ENCODE measurements at regions not wholly inside any gene's neighbourhood (a gene's known extent, or its start where the extent isn't known, plus 50 kb on each side); places are given as distances from the start of the nearest gene placed in this dataset.
A peak's percentile ranks its signal among the peaks of the same experiment; 100 is the strongest.

GRCh38 chr2:145503511-145503910 lies 983.6 kb upstream of the ZEB2 start:
- no peak for DNase-seq

GRCh38 chr2:145501920-145502319 lies 982.0 kb upstream of the ZEB2 start:
- DNase-seq, result no peak

GRCh38 chr2:145495590-145495989 lies 975.7 kb upstream of the ZEB2 start:
- no peak for DNase-seq

DNA sequence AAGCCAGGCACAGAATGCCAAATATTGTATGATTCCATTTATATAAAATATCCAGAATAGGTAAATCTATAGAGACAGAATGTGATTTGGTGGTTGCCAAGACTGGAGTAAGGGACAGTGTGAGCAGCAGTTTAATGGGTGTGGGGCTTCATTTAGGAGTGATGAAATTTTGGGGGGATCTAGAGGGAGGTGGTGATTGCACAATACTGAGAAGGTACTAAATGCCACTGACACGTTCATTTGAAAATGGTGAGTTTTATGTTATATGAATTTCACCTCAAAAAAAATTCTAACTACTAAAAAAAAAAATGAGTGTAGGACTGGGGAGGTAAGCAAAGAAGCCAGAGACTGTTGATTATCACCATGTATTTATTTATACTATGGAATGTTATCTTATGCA lies 974.5 kb upstream of the ZEB2 start:
- no peak for DNase-seq

DNA sequence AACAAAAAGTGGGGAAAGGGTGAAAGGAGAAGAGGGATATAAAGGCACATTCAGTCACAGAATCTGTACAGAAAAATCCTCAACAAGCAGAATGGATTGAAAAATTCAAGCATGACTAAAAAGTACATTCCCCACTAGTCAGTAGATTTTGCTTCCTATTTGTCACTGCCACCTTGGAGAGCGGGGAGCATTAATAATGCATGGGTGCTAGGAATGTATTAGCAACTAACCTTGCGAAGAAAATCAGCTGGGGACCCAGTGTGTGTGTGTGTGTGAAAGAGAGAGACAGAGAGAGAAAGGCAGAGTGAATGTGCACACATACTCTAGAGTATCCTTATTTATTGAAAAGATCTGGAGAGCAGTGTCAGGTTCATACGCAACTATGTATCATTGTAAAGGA lies 968.7 kb upstream of the ZEB2 start:
- DNase-seq, result no peak

- DNase-seq, result no peak
Observed at GRCh38 chr2:145484448-145485097, 964.7 kb upstream of the ZEB2 start.

DNA sequence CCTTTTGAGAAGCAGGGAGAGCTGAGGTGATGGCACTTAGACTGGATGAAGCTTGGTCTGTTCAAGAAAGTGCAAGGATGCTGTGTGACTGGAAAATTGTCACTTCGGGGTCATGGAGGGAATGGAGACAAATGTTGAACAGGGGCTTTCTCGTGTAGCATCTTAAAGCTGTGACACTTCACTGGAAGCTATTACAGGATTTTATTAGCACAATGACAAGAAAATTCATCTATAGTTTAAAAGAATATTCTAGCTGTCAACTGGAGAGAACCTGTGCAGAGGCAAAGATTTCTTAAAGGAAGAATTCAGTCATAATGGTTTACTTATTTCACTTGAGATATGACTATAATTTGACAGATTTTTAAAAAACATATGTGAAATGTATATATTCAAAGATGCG lies 963.9 kb upstream of the ZEB2 start:
- DNase-seq, result no peak

DNA sequence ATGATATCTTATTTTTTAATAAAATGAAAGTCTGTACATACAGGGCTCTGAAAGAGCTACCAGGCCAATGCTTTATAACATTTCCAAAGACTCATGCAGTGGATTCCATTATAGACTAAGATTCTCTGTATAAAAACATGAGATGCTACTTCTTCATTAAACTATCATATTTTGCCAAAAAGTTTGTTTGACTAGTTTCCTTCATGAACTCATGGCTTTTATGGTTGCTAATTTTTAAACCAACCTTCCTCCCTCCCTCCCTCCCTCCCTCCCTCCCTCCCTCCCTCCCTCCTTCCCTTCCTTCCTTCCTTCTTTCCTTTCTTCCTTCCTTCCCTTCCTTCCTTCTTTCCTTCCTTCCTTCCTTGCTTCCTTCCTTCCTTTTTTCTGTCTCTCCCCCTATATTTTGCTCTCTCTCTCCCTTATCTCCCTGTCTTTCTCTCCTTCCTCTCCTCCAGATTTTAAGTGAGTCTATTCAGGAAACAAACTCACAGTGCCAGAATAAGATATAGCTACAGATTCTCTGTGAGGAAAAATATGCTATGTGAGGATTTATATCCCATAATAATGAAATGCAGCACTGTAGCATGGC lies 961.5 kb upstream of the ZEB2 start:
- DNase-seq, result no peak

- DNase-seq, result no peak
Observed at GRCh38 chr2:145464866-145465265, 944.9 kb upstream of the ZEB2 start.

DNA sequence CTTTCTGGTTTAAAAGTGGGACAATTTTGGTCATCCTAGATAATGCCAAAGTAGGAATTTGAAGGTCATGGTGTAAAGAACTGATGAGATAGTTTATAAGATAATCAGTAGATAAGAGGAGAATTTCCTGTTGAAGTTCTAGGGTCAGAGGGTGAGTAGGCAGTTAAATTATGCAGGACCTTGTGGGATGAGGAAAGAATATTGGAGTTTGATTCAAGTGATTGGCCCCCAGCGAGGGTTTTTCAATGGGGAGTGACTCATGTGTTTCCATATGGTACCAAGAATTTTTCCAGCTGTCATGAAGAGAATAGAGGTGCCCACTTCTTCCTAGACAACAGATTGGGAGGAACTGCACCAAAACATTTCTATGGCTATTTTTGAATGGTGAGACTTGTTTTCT lies 940.2 kb upstream of the ZEB2 start:
- no peak for DNase-seq

DNA sequence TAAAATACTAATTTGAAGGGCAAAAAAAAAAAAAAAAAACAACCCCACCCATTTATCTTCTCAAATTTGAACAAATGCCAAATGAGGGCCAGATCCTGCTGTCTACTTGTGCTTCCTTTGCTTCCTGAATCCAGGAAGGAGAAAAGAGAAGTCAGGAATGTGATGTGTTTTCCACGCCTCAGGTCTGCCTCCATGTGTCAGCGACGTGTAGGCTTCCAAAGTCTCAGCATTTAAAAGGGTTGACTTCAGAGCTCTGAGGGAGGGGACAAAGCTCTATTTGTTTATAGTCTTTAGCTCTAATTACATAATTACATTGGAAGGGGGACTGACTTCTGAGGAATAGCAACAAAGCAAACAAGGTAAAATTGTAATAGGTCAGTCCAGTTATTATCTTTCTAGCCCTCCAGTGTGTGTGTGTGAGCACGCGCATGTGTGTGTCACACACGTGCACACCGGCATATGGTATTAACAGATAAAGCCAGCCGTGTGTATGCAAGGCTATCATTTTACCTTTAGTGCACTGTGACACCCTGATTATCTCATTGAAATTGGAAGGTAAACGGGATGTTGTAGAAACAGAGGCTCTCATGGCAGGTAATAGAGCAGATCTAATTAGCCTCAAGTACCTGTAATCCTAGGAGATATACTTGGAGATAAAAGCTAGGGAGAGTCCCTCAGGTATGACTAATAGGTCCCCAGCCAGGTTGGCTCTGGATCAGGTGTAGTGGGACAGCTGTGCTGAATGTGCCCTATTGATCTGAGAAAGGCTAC lies 911.4 kb upstream of the ZEB2 start:
- peak; percentile 98 for DNase-seq

DNA sequence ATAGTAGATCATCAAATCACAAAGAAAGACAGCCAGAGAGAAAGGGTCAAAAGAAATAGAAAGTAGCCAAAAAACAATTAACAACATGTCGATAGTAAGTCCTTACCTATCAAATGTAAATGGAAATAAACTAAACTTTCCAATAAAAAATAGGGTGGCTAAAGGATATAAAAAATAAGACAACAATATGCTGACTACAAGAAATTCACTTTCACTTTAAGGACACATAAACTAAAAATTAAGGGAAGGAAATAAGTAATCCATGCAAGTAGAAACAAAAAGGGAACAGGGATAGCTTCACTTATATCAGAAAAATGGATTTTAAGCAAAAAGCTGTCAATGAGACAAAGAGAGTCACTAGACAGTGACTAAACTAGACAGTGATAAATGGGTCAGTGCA lies 903.9 kb upstream of the ZEB2 start:
- DNase-seq, result no peak

DNA sequence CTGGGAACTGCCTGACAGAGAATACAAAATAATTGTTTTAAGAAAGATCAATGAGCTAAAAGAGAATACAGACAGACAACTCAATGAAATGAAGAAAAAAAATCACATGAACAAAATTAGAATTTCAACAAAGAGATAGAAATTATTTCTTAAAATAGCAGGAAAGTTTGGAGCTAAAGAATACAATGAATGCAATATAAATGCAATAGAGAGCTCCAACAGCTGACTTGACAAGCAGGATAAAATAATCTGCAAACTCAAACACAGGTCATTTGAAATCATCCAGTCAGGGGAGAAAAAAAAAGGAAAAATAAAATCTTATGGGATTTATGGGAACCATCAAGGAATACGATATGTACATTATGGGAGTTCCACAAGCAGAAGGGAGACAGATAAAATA lies 902.7 kb upstream of the ZEB2 start:
- no peak for DNase-seq

GRCh38 chr2:145421841-145422240 lies 901.9 kb upstream of the ZEB2 start:
- no peak for DNase-seq

GRCh38 chr2:145416640-145417039 lies 896.7 kb upstream of the ZEB2 start:
- no peak for DNase-seq

DNA sequence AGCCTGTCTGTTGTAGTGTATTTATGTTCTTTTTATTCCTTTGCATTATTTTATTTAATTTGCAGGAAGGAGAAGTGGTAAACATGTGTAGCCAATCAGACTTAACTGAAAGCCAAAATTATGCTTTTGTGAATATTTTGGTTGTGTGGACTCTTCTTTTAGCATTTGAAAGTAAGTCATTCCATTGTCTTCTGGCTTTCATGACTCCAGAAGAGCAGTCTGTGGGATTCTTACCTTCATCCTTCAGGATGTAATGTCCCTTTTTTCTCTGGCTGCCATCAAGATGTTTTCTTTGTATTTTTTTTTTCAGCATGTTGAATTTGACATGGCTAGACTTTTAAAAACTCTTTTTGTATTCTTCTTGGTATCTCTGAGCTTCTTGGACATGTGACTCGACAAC lies 895.2 kb upstream of the ZEB2 start:
- no peak for DNase-seq

DNA sequence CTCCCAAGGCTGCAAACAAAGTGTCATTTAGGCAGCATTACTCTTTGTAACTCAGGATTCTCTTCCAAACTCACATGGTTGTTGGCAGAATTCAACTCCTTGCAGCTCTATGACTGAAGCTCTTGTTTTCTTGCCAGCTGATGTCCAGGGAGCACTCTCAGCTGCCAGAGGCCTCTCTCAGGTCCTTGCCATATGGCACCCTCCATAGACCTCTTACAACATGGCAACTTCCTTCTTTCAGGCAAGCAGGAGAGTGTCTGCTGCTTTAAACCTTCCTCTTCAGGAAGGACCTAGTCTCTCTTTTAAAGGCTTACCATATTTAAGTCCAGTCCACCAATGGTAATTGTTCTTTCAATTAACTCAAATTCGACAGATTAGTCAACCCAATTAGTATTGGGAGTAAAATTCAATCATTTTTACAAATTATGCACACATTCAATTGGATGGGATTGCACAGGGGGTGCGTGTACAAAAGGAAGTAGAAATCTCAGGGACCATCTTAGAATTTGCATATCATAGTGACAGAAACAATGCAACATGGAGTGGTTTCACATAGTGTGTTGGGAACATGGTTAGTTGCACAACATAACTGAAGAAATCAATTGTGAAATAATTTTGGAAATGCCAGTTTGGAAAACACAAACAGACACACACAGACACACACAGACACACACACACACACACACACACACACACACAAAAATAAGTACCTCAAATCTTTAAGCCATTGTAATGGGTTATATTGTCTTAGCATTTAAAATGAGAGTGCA lies 893.5 kb upstream of the ZEB2 start:
- DNase-seq, result no peak

DNA sequence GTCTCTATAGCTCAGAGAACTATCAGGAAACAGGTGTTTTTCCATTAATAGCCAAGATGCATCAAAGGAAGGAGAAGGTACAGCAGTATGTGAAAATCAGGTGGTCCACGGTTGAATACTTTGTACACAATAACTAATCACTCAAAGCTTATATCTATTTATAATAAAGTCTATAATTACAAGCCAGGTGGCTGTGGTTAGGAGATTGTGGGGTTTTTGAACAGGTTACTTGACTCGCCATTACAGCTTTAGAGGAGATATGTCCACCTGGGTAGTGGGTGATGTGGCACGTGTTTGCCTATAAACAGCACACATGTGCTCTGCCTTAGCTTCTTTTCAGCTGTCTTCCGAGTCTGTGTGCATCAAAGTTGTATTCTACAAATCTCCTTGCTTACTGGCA lies 892.2 kb upstream of the ZEB2 start:
- no peak for DNase-seq

GRCh38 chr2:145411493-145411892 lies 891.6 kb upstream of the ZEB2 start:
- no peak for DNase-seq

GRCh38 chr2:145410086-145410485 lies 890.2 kb upstream of the ZEB2 start:
- DNase-seq, result no peak

GRCh38 chr2:145408980-145409379 lies 889.1 kb upstream of the ZEB2 start:
- DNase-seq, result no peak

GRCh38 chr2:145404690-145405089 lies 884.8 kb upstream of the ZEB2 start:
- no peak for DNase-seq

- DNase-seq, result no peak
Observed at GRCh38 chr2:145402706-145403277, 882.9 kb upstream of the ZEB2 start.

Measured in DMS79 treated with DMSO at 0.1 percent for 48 hours (cell line).